GM12864 (cell line): ENCODE measurements at regions not wholly inside any gene's neighbourhood (a gene's known extent, or its start where the extent isn't known, plus 50 kb on each side); places are given as distances from the start of the nearest gene placed in this dataset.

Experiments used
- DNase-seq: peaks from one replicate; pipeline ENCODE4 v3.0.0-alpha.2; 2011; ENCODE audit warnings: low read depth
- H3K4me3 ChIP-seq: 2 replicates; pipeline ENCODE4 v1.5.1; 2011; ENCODE audit warnings: mild to moderate bottlenecking, low read depth, low read length, control low read depth
- TF ChIP-seq, protein P1 (sequence below): IDR thresholded peaks from 2 replicates; pipeline ENCODE4 v1.5.1; 2011; ENCODE audit warnings: low read depth, mild to moderate bottlenecking, moderate library complexity, low read length, control low read depth, inconsistent platforms; ENCODE audit errors: missing control alignments

- H3K4me3 ChIP-seq: no peak overlapping the region
- TF ChIP-seq, protein P1, sequence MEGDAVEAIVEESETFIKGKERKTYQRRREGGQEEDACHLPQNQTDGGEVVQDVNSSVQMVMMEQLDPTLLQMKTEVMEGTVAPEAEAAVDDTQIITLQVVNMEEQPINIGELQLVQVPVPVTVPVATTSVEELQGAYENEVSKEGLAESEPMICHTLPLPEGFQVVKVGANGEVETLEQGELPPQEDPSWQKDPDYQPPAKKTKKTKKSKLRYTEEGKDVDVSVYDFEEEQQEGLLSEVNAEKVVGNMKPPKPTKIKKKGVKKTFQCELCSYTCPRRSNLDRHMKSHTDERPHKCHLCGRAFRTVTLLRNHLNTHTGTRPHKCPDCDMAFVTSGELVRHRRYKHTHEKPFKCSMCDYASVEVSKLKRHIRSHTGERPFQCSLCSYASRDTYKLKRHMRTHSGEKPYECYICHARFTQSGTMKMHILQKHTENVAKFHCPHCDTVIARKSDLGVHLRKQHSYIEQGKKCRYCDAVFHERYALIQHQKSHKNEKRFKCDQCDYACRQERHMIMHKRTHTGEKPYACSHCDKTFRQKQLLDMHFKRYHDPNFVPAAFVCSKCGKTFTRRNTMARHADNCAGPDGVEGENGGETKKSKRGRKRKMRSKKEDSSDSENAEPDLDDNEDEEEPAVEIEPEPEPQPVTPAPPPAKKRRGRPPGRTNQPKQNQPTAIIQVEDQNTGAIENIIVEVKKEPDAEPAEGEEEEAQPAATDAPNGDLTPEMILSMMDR: no peak
- no peak for DNase-seq
These were observed 294.3 kb downstream of the CDC5L start for GRCh38 chr6:44681761-44682160.

DNA sequence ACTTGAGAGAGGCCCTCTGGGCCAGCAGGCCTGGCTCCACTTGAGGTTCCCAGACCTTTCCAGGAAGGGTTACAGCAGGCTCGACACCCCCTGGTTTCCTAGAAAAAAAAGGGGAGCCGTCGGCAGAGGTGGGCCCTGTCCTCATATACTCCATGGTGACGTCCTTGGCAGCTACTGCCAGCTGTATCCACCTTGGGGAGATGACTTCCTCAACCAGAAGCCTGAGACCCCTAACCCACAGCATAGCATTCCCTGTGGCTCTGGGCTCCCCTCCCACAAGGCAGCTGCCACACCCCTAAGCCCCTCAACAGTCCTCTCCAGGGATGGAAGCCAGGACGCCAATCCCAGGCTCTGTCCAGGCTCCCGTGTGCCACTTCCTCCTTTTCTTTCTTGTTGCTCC, 294.8 kb downstream of the CDC5L start:
- DNase-seq: no peak
- TF ChIP-seq, protein P1: no peak

DNA sequence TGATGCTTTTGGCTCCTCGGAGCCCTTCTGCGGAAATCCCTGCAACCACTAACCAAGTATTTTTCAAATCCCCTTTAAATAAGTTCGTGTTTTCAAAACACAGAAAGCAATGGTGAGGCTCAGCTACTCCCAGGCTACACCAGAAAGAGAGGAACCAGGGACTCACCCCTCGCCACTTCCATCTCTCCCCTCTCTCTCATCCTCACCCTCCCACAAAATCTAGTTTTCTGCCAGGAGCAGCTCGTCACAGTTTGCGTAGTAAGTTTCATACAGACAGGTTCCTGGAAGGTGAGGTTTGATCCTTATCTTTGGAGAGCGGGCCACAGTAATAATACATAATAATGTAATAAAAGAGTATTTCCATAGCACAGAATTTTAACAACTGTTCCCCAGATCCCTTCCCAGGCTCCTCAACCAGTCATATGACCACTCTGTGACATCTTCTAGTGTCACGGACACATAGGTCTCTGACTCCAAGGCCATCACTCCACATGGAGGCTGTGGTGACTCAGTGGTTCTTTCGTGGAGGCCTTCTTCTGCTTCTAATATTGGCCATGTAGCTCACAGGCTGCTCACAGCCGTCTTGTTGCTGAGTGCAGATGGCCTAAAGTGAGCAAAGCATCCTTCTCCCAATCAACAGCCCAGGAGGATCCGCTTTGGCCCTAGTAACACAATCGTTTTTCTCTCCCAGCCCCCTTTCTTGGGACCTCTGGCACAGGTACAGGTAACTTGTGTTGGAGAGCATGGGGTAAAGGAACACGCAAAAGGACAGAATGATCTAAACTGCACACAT, 295.7 kb downstream of the CDC5L start:
- no peak for DNase-seq
- no peak overlapping the region for H3K4me3 ChIP-seq
- TF ChIP-seq, protein P1: no peak

More for the DNA sequence above, 294.8 kb downstream of the CDC5L start:
- H3K4me3 ChIP-seq: no peak overlapping the region

GRCh38 chr6:44685213-44685612, 297.7 kb downstream of the CDC5L start:
- H3K4me3 ChIP-seq: no peak overlapping the region
- TF ChIP-seq, protein P1: no peak
- no peak for DNase-seq

DNA sequence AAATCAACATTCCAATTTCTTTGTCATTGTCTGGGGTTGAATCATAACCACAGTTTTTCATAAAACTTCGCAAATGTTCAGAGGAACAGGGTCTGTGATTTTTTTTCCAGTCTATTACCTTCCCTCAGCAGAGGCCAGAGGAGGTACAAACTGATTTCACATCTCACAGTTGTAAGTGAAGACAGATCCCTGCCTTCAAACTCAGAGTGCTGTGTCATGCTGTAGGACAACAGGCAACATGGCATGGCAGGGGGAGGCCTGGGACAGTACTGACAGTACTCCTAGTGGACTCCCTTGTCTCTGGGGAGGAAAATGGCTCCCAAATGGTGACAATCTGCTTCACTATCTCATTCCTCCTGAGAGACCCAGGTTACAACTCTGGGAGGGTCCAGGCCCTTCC, 308.6 kb downstream of the CDC5L start:
- DNase-seq: no peak
- H3K4me3 ChIP-seq: no peak overlapping the region
- TF ChIP-seq, protein P1: no peak

DNA sequence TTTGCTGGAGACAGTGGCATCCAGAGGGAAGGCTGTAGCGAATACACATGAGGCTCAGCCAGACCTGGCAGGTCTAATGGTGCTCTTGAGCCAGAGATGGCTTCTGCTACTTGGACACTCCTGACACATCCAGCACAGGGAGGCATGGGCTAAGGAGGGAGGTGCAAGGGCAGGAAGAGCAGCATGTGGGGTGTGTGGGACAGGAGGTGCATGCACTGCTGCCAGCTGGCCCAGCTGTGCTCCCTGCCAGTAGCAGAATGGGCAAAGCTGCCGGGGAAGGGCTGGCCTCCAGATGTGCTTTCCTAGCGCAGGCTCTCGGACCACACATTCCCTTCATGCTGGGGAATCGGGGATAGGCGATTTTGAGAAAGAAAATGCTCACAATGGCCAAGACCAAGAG, 309.2 kb downstream of the CDC5L start:
- TF ChIP-seq, protein P1: no peak
- H3K4me3 ChIP-seq: no peak overlapping the region
- DNase-seq: no peak

- TF ChIP-seq, protein P1: no peak
- DNase-seq: no peak
- H3K4me3 ChIP-seq: no peak overlapping the region
These were observed 309.8 kb downstream of the CDC5L start for GRCh38 chr6:44697327-44697726.
